Trophoblast cell (in vitro differentiated cells and primary cell): ENCODE measurements at regions not wholly inside any gene's neighbourhood (a gene's known extent, or its start where the extent isn't known, plus 50 kb on each side); places are given as distances from the start of the nearest gene placed in this dataset.

ENCODE experiments used
- DNase-seq, 2 donors: peaks; one replicate each; pipeline ENCODE4 v3.0.0-alpha.2; 2016
- H2AFZ ChIP-seq: 2 replicates; pipeline ENCODE4 v1.6.1; 2013; ENCODE audit warnings: low read length, moderate library complexity, mild to moderate bottlenecking; ENCODE audit not compliant: insufficient read depth, poor library complexity
- H2AK5ac ChIP-seq: 2 replicates; pipeline ENCODE4 v1.6.1; 2013; ENCODE audit warnings: mild to moderate bottlenecking, low read length
- H2BK120ac ChIP-seq: 2 replicates; pipeline ENCODE4 v1.6.1; 2013; ENCODE audit warnings: low read length, mild to moderate bottlenecking, moderate library complexity; ENCODE audit not compliant: insufficient read depth, poor library complexity
- H2BK12ac ChIP-seq: 2 replicates; pipeline ENCODE4 v1.6.1; 2013; ENCODE audit warnings: mild to moderate bottlenecking, low read length, moderate library complexity
- H2BK5ac ChIP-seq: 2 replicates; pipeline ENCODE4 v1.6.1; 2013; ENCODE audit warnings: low read length, low read depth, moderate library complexity, mild to moderate bottlenecking; ENCODE audit not compliant: poor library complexity
- H3K14ac ChIP-seq: 2 replicates; pipeline ENCODE4 v1.6.1; 2013; ENCODE audit warnings: mild to moderate bottlenecking, low read length
- H3K18ac ChIP-seq: 2 replicates; pipeline ENCODE4 v1.6.1; 2013; ENCODE audit warnings: mild to moderate bottlenecking, low read length
- H3K23ac ChIP-seq: 2 replicates; pipeline ENCODE4 v1.6.1; 2013; ENCODE audit warnings: low read length
- H3K27ac ChIP-seq: 2 replicates; pipeline ENCODE4 v1.5.1; 2013; ENCODE audit warnings: low read depth, mild to moderate bottlenecking, inconsistent platforms, low read length, moderate library complexity
- H3K27me3 ChIP-seq: 2 replicates; pipeline ENCODE4 v1.6.1; 2013; ENCODE audit warnings: inconsistent platforms, mild to moderate bottlenecking, low read length, moderate library complexity; ENCODE audit not compliant: insufficient read depth
- H3K36me3 ChIP-seq, 2 experiments: 1 replicate in 1 of 2; 2 replicates in 1 of 2; pipeline ENCODE4 v1.6.1; 2013; ENCODE audit warnings: low read length in 2 of 2, mild to moderate bottlenecking in 2 of 2, moderate library complexity in 1 of 2; ENCODE audit not compliant: insufficient read depth in 2 of 2, control insufficient read depth in 1 of 2
- H3K4ac ChIP-seq: 2 replicates; pipeline ENCODE4 v1.6.1; 2013; ENCODE audit warnings: low read depth, mild to moderate bottlenecking, low read length, moderate library complexity
- H3K4me1 ChIP-seq, 2 experiments: 1 replicate in 1 of 2; 2 replicates in 1 of 2; pipeline ENCODE4 v1.6.1; 2013; ENCODE audit warnings: low read length in 2 of 2, mild to moderate bottlenecking in 2 of 2, moderate library complexity in 1 of 2; ENCODE audit not compliant: insufficient read depth in 2 of 2, control insufficient read depth in 1 of 2
- H3K4me2 ChIP-seq: 2 replicates; pipeline ENCODE4 v1.6.1; 2013; ENCODE audit warnings: inconsistent platforms, mild to moderate bottlenecking, low read length, moderate library complexity
- H3K4me3 ChIP-seq: 2 replicates; pipeline ENCODE4 v1.5.1; 2013; ENCODE audit warnings: mild to moderate bottlenecking, low read depth, low read length, inconsistent platforms
- H3K79me1 ChIP-seq: one replicate; pipeline ENCODE4 v1.6.1; 2013; ENCODE audit warnings: low read length
- H3K79me2 ChIP-seq: 2 replicates; pipeline ENCODE4 v1.6.1; 2013; ENCODE audit warnings: low read length, mild to moderate bottlenecking; ENCODE audit not compliant: control insufficient read depth, insufficient read depth, poor library complexity
- H3K9ac ChIP-seq: 2 replicates; pipeline ENCODE4 v1.6.1; 2013; ENCODE audit warnings: mild to moderate bottlenecking, low read length
- H3K9me3 ChIP-seq: 2 replicates; pipeline ENCODE4 v1.6.1; 2013; ENCODE audit warnings: low read depth, mild to moderate bottlenecking, control low read depth, inconsistent platforms, low read length; ENCODE audit not compliant: insufficient read depth
- H4K12ac ChIP-seq: 2 replicates; pipeline ENCODE4 v1.6.1; 2013; ENCODE audit warnings: low read depth, mild to moderate bottlenecking, low read length, moderate library complexity
- H4K8ac ChIP-seq: 2 replicates; pipeline ENCODE4 v1.6.1; 2013; ENCODE audit warnings: low read depth, mild to moderate bottlenecking, low read length, moderate library complexity
- H4K91ac ChIP-seq: one replicate; pipeline ENCODE4 v1.6.1; 2013; ENCODE audit warnings: low read depth, mild to moderate bottlenecking, low read length, moderate library complexity
- WGBS: extraction: QIAGEN DNeasy Blood & Tissue Kit; methylation state at CpG from one replicate; pipeline ENCODE4 v1.1.7; 2013; ENCODE audit warnings: missing lambda C conversion rate; ENCODE audit not compliant: insufficient read length, insufficient coverage; ENCODE audit errors: extremely low coverage; 5-methylcytosine and 5-hydroxymethylcytosine counted together

- no peak overlapping the region for H3K4me3 ChIP-seq
- no peak overlapping the region for H2BK5ac ChIP-seq
- H3K23ac ChIP-seq, result no peak overlapping the region
- WGBS, result no CpG with 5 or more reads among the region's 2 CpGs
- no peak for DNase-seq
- no peak overlapping the region for H2AK5ac ChIP-seq
- H2AFZ ChIP-seq, result no peak overlapping the region
- H3K27ac ChIP-seq, result no peak overlapping the region
- no peaks in the 10 kb centered on the region for H3K9me3 ChIP-seq
- no peak overlapping the region for H4K8ac ChIP-seq
- no peaks in the 10 kb centered on the region for H3K79me1 ChIP-seq
- H3K27me3 ChIP-seq, result no peaks in the 10 kb centered on the region
- no peak overlapping the region for H3K18ac ChIP-seq
- no peak overlapping the region for H2BK12ac ChIP-seq
- no peak overlapping the region for H3K9ac ChIP-seq
- H4K12ac ChIP-seq, result no peak overlapping the region
- H4K91ac ChIP-seq, result no peak overlapping the region
- no peaks in the 10 kb centered on the region for H3K4me1 ChIP-seq
- no peaks in the 10 kb centered on the region for H3K79me2 ChIP-seq
- H3K4me2 ChIP-seq, result no peak overlapping the region
- H3K36me3 ChIP-seq, result no peaks in the 10 kb centered on the region
- H3K14ac ChIP-seq, result no peak overlapping the region
- H2BK120ac ChIP-seq, result no peak overlapping the region
- H3K4ac ChIP-seq, result no peak overlapping the region
Observed at GRCh38 chrX:98409867-98410266, 1526.2 kb downstream of the RPA4 start.

GRCh38 chrX:98412058-98412457 is 1528.3 kb downstream of the RPA4 start:
- Histone ChIP-seq H3K23ac (no peak overlapping the region), H3K79me2 (no peaks in the 10 kb centered on the region), H3K27ac (no peak overlapping the region), H3K14ac (no peak overlapping the region), H3K79me1 (no peaks in the 10 kb centered on the region), H4K91ac (no peak overlapping the region), H3K27me3 (no peaks in the 10 kb centered on the region), H3K4me2 (no peak overlapping the region), H3K9me3 (no peaks in the 10 kb centered on the region), H3K36me3 (no peaks in the 10 kb centered on the region), H2BK5ac (no peak overlapping the region), H2AFZ (no peak overlapping the region), H2AK5ac (no peak overlapping the region), H3K18ac (no peak overlapping the region), H2BK120ac (no peak overlapping the region), H3K4me3 (no peak overlapping the region), H3K4me1 (no peaks in the 10 kb centered on the region), H2BK12ac (no peak overlapping the region), H3K4ac (no peak overlapping the region), H3K9ac (no peak overlapping the region), H4K12ac (no peak overlapping the region), H4K8ac (no peak overlapping the region)
- no CpG with 5 or more reads among the region's 1 CpG for WGBS
- DNase-seq, result no peak

- Histone ChIP-seq H3K27ac (no peak overlapping the region), H4K12ac (no peak overlapping the region), H3K4me1 (no peaks in the 10 kb centered on the region), H3K36me3 (no peaks in the 10 kb centered on the region), H3K79me1 (no peaks in the 10 kb centered on the region), H3K4me2 (no peak overlapping the region), H3K79me2 (no peaks in the 10 kb centered on the region), H2BK5ac (no peak overlapping the region), H4K8ac (no peak overlapping the region), H2BK12ac (no peak overlapping the region), H3K14ac (no peak overlapping the region), H2AFZ (no peak overlapping the region), H3K23ac (no peak overlapping the region), H4K91ac (no peak overlapping the region), H3K4ac (no peak overlapping the region), H2AK5ac (no peak overlapping the region), H3K9me3 (no peaks in the 10 kb centered on the region), H3K9ac (no peak overlapping the region), H3K18ac (no peak overlapping the region), H3K27me3 (no peaks in the 10 kb centered on the region), H3K4me3 (no peak overlapping the region), H2BK120ac (no peak overlapping the region)
- DNase-seq, result no peak
Observed at GRCh38 chrX:98422536-98422935, 1538.8 kb downstream of the RPA4 start.

GRCh38 chrX:98432413-98432812 is 1548.7 kb downstream of the RPA4 start:
- H3K9ac ChIP-seq, result no peak overlapping the region
- H2AFZ ChIP-seq, result no peak overlapping the region
- no peak overlapping the region for H2BK12ac ChIP-seq
- no CpG with 5 or more reads among the region's 1 CpG for WGBS
- no peaks in the 10 kb centered on the region for H3K27me3 ChIP-seq
- H3K4ac ChIP-seq, result no peak overlapping the region
- no peak overlapping the region for H4K8ac ChIP-seq
- no peaks in the 10 kb centered on the region for H3K79me2 ChIP-seq
- H3K18ac ChIP-seq, result no peak overlapping the region
- H3K79me1 ChIP-seq, result no peaks in the 10 kb centered on the region
- no peak overlapping the region for H4K12ac ChIP-seq
- H3K4me1 ChIP-seq, result no peaks in the 10 kb centered on the region
- no peak overlapping the region for H3K14ac ChIP-seq
- H4K91ac ChIP-seq, result no peak overlapping the region
- DNase-seq, result no peak
- H3K36me3 ChIP-seq, result no peaks in the 10 kb centered on the region
- H3K4me2 ChIP-seq, result no peak overlapping the region
- H2AK5ac ChIP-seq, result no peak overlapping the region
- H3K9me3 ChIP-seq, result no peaks in the 10 kb centered on the region
- no peak overlapping the region for H3K27ac ChIP-seq
- no peak overlapping the region for H3K4me3 ChIP-seq
- no peak overlapping the region for H2BK5ac ChIP-seq
- no peak overlapping the region for H2BK120ac ChIP-seq
- H3K23ac ChIP-seq, result no peak overlapping the region

GRCh38 chrX:98448524-98448923 is 1564.8 kb downstream of the RPA4 start:
- WGBS, result no CpG with 5 or more reads among the region's 4 CpGs

More at GRCh38 chrX:98448524-98448923, 1564.8 kb downstream of the RPA4 start:
- Histone ChIP-seq H2AFZ (no peak overlapping the region), H3K79me2 (no peaks in the 10 kb centered on the region), H3K79me1 (no peaks in the 10 kb centered on the region), H3K23ac (no peak overlapping the region), H3K4me3 (no peak overlapping the region), H3K4ac (no peak overlapping the region), H3K36me3 (no peaks in the 10 kb centered on the region), H4K12ac (no peak overlapping the region), H3K4me2 (no peak overlapping the region), H2AK5ac (no peak overlapping the region), H3K9me3 (no peaks in the 10 kb centered on the region), H3K27me3 (no peaks in the 10 kb centered on the region), H4K8ac (no peak overlapping the region), H3K14ac (no peak overlapping the region), H3K4me1 (no peaks in the 10 kb centered on the region), H2BK5ac (no peak overlapping the region), H2BK120ac (no peak overlapping the region), H3K27ac (no peak overlapping the region), H3K9ac (no peak overlapping the region), H2BK12ac (no peak overlapping the region), H3K18ac (no peak overlapping the region), H4K91ac (no peak overlapping the region)
- DNase-seq, result no peak
